Panc1 (cell line): ENCODE measurements at regions not wholly inside any gene's neighbourhood (a gene's known extent, or its start where the extent isn't known, plus 50 kb on each side); places are given as distances from the start of the nearest gene placed in this dataset.

ENCODE experiments used
- POLR2AphosphoS5 ChIP-seq: IDR thresholded peaks from 2 replicates; pipeline ENCODE4 v1.6.1; 2012; ENCODE audit warnings: mild to moderate bottlenecking, low read depth, low read length, moderate library complexity
- SIN3A ChIP-seq: IDR thresholded peaks from 2 replicates; pipeline ENCODE4 v1.6.1; 2012; ENCODE audit warnings: low read depth, mild to moderate bottlenecking, low read length, moderate library complexity, borderline replicate concordance; ENCODE audit not compliant: insufficient read depth
- TCF7L2 ChIP-seq: IDR thresholded peaks from 2 replicates; pipeline ENCODE4 v1.6.1; 2011; ENCODE audit warnings: mild to moderate bottlenecking, low read depth, low read length, inconsistent platforms
- TF ChIP-seq, protein P1 (sequence below): fragments of 450-650 bp; IDR thresholded peaks from 2 replicates; pipeline ENCODE4 v1.5.1; 2017; ENCODE audit warnings: mild to moderate bottlenecking
- TF ChIP-seq, protein P2 (sequence below), 2 experiments: IDR thresholded peaks; 2 replicates each; pipeline ENCODE4 v1.6.1; 2011 to 2012; ENCODE audit warnings: low read depth in 2 of 2, control low read depth in 1 of 2, low read length in 1 of 2, mild to moderate bottlenecking in 1 of 2, moderate library complexity in 1 of 2; ENCODE audit not compliant: insufficient read depth in 1 of 2

DNA sequence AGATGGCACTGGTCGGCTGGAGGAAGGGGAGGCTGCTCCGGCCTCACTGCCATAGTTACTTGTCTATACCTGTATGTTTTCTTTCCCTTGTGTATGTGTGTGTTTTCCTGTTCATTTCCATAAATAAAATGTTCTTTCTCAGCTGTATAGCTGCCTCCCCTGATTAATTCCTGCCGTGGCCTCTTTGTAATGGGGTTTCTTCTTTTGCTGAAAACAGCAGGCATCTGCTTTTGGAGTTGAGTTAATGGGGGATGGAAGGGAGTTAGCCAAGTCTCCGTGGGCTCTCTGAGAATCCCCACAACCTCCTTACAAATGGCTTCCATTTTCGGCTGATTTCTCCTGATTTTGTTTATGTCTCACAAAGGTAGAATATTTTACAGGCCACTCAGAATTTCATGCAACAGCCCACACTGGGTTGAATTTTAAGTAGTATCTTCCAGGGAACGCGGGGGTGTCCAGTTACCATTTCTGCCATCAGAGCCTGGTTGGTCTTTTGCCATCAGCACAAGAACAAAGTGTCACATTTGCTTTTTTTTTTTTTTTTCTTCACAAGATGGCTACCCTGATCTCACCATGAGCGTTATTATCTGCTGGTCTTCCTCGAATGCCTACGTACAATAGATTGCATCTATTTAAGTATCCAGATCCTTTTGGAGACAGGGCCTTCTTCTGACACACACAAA is 88.1 kb upstream of the NRP1 start:
- TF ChIP-seq POLR2AphosphoS5 (no peak), TCF7L2 (no peak), SIN3A (no peak)
- TF ChIP-seq, protein P1, sequence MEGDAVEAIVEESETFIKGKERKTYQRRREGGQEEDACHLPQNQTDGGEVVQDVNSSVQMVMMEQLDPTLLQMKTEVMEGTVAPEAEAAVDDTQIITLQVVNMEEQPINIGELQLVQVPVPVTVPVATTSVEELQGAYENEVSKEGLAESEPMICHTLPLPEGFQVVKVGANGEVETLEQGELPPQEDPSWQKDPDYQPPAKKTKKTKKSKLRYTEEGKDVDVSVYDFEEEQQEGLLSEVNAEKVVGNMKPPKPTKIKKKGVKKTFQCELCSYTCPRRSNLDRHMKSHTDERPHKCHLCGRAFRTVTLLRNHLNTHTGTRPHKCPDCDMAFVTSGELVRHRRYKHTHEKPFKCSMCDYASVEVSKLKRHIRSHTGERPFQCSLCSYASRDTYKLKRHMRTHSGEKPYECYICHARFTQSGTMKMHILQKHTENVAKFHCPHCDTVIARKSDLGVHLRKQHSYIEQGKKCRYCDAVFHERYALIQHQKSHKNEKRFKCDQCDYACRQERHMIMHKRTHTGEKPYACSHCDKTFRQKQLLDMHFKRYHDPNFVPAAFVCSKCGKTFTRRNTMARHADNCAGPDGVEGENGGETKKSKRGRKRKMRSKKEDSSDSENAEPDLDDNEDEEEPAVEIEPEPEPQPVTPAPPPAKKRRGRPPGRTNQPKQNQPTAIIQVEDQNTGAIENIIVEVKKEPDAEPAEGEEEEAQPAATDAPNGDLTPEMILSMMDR = no peak
- TF ChIP-seq, protein P2, sequence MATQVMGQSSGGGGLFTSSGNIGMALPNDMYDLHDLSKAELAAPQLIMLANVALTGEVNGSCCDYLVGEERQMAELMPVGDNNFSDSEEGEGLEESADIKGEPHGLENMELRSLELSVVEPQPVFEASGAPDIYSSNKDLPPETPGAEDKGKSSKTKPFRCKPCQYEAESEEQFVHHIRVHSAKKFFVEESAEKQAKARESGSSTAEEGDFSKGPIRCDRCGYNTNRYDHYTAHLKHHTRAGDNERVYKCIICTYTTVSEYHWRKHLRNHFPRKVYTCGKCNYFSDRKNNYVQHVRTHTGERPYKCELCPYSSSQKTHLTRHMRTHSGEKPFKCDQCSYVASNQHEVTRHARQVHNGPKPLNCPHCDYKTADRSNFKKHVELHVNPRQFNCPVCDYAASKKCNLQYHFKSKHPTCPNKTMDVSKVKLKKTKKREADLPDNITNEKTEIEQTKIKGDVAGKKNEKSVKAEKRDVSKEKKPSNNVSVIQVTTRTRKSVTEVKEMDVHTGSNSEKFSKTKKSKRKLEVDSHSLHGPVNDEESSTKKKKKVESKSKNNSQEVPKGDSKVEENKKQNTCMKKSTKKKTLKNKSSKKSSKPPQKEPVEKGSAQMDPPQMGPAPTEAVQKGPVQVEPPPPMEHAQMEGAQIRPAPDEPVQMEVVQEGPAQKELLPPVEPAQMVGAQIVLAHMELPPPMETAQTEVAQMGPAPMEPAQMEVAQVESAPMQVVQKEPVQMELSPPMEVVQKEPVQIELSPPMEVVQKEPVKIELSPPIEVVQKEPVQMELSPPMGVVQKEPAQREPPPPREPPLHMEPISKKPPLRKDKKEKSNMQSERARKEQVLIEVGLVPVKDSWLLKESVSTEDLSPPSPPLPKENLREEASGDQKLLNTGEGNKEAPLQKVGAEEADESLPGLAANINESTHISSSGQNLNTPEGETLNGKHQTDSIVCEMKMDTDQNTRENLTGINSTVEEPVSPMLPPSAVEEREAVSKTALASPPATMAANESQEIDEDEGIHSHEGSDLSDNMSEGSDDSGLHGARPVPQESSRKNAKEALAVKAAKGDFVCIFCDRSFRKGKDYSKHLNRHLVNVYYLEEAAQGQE (IDR thresholded peaks at IDR 0.05; ENCODE audit: insufficient read depth in 1 of 2, low read depth in 2 of 2, low read length in 1 of 2) = no peak
